ENCODE measurements at regions not wholly inside any gene's neighbourhood (a gene's known extent, or its start where the extent isn't known, plus 50 kb on each side); places are given as distances from the start of the nearest gene placed in this dataset.

DNA sequence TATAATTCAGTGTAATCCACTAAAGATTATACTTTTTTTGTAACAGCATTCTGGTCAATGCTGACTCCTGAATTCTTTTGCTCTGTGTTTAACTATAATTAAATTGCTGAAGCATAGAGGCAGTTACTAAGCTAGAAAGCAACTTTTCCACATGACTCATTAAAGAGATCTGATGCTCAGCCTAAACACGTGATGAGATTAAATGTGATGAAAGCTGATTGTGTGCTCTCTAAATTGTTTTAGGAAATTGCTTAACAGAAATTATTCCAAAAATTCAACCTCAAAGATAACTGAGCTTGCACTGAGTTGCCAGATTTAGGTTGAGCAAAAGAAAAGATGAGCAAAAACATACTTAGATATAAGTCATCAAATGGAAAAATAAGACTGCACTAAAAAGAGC is 1033.6 kb downstream of the FAM181B start:
- DNase-seq, result no peak
- Mint-ChIP-seq H3K9me3 (peaks cover 34% of the 10 kb centered on the region), H3K4me1 (ENCODE audit: low read depth) (no peaks in the 10 kb centered on the region), H3K36me3 (ENCODE audit: low read depth) (peaks cover 1% of the 10 kb centered on the region), H3K27ac (no peak overlapping the region), H3K4me3 (no peak overlapping the region), H3K27me3 (ENCODE audit: low read depth) (no peaks in the 10 kb centered on the region)
- intact Hi-C loops (cut with micrococcal nuclease), result no loop called here
- CTCF ChIA-PET, result no interaction called here

DNA sequence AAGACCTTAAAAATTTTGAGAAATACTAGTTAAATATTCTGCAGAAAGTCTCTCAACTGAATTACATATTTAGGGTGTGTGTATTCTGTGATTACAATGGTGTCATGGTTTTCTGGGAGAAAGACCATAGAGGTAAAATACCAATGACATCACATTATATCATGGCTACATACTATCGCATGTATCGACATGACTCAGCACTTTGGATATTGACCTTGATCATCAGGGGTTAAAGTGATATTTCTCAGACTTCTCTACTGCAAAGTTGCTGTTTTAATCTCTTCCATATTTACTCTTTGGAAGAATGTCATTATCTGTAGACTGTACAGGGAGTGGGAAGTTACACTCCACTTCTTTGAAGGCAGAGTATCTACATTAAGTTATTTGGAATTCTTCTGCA is 1046.6 kb downstream of the FAM181B start:
- no peak overlapping the region for H3K4me3 Mint-ChIP-seq
- DNase-seq, result no peak
- no peaks in the 10 kb centered on the region for H3K9me3 Mint-ChIP-seq
- no peaks in the 10 kb centered on the region for H3K36me3 Mint-ChIP-seq (ENCODE audit: low read depth)
- CTCF ChIA-PET, result no interaction called here
- H3K27ac Mint-ChIP-seq, result no peak overlapping the region
- intact Hi-C loops (cut with micrococcal nuclease), result no loop called here
- H3K4me1 Mint-ChIP-seq (ENCODE audit: low read depth), result no peaks in the 10 kb centered on the region
- H3K27me3 Mint-ChIP-seq (ENCODE audit: low read depth), result no peaks in the 10 kb centered on the region

DNA sequence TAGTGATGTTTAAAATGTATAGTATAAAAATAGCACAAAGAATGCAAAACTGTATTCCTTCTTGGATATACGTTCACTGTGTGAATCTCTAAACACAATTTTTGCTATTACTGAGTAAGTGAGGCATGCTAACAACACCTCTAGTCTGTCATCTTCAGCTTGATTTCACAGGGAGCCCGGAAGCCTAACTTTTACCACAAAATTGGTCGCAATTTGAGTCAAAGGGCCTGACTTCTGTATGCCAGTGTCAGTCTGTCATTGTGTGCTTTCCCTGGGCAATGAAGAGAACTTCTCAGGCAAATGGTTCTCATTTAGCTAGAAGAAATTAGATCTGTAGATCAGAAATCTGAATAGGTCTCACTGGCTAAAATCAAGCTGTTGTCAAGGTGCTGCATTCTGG is 1059.5 kb downstream of the FAM181B start:
- Mint-ChIP-seq H3K4me3 (no peak overlapping the region), H3K27ac (no peak overlapping the region), H3K36me3 (ENCODE audit: low read depth) (no peaks in the 10 kb centered on the region), H3K9me3 (no peaks in the 10 kb centered on the region), H3K4me1 (ENCODE audit: low read depth) (no peaks in the 10 kb centered on the region), H3K27me3 (ENCODE audit: low read depth) (peaks cover 5% of the 10 kb centered on the region)
- CTCF ChIA-PET, result no interaction called here
- intact Hi-C loops (cut with micrococcal nuclease), result no loop called here
- DNase-seq, result no peak

DNA sequence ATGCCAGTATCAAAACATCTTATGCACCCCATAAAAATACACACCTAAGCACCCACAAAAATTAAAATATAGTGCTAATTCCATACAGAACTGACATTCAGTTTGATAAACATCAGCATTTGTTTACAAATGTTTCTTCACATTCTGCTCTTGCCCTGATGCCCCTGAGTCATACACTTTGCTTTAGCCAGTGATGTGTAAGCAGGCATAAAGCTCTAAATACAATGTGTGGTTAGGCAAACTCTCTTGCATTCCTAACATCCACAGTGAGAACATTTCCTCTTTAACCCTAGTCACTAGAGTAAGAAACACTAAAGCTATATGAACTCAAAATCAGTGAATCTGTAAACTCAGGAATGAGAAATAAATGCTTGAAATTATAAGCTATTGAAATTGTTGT is 1060.7 kb downstream of the FAM181B start:
- peaks cover 5% of the 10 kb centered on the region for H3K27me3 Mint-ChIP-seq (ENCODE audit: low read depth)
- H3K4me1 Mint-ChIP-seq (ENCODE audit: low read depth), result no peaks in the 10 kb centered on the region
- no peak overlapping the region for H3K27ac Mint-ChIP-seq
- no peaks in the 10 kb centered on the region for H3K9me3 Mint-ChIP-seq
- CTCF ChIA-PET, result interaction anchor here (0.7 kb wide), 1 partner anchor 596 kb away, joined by 3 read pairs; no protein-coding TSS in a partner anchor
- no peaks in the 10 kb centered on the region for H3K36me3 Mint-ChIP-seq (ENCODE audit: low read depth)
- intact Hi-C loops (cut with micrococcal nuclease), result no loop called here
- DNase-seq, result no peak
- no peak overlapping the region for H3K4me3 Mint-ChIP-seq

DNA sequence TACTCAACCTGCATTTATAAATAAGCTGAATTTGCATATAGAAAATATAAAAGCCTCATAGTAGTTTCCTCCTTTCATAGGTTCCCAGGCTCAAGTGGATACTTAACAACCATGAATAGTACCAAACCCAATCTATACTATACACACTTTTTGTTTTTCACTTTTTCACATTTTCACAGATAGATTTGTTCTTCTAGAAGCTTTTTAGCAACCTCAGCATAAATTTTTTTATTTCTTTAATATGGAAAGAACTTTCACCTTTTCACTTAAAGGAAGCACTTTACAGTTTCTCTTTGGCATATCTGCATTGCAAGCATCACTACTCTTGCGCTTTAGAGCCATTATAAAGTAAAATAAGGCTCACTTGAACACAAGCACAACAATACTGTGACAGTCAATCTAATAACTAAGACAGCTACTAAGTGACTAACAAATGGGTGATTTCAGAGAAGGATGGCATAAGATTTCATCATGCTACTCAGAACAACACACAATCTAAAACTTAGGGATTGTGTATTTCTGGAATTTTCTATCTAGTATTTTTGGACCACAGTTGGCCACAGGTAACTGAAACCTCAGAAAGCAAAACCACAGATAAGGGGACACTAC is 1063.6 kb downstream of the FAM181B start:
- Mint-ChIP-seq H3K4me3 (no peak overlapping the region), H3K27me3 (ENCODE audit: low read depth) (peaks cover 11% of the 10 kb centered on the region), H3K9me3 (no peaks in the 10 kb centered on the region), H3K4me1 (ENCODE audit: low read depth) (no peaks in the 10 kb centered on the region), H3K27ac (no peak overlapping the region), H3K36me3 (ENCODE audit: low read depth) (no peaks in the 10 kb centered on the region)
- intact Hi-C loops (cut with micrococcal nuclease), result no loop called here
- CTCF ChIA-PET, result interaction anchor here (1.3 to 1.6 kb wide), 2 partner anchors 10 to 29 kb away, joined by 3 read pairs; no protein-coding TSS in a partner anchor
- no peak for DNase-seq

DNA sequence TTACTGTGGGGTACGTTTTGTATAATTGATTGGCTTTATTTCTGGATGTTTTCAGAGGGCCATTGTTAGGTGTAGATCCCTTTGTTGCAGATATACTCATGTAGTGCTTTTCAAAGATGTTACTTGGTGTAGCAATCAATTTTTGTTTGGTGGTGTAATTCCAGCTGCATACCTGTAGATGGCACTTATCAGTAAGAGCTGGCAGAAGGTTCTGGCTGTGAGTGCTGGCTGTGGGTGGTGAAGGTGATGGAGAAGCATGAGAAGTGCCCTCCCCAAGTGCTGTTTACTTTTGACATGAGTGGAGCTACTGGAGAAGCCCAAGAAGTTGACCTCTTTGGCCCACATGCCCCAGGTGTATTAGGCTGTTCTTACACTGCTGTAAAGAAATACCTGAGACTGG is 1074.9 kb downstream of the FAM181B start:
- CTCF ChIA-PET, result interaction anchor here (1.4 to 1.6 kb wide), 2 partner anchors 9 to 569 kb away, joined by 3 to 5 read pairs; no protein-coding TSS in a partner anchor
- H3K9me3 Mint-ChIP-seq, result peaks cover 9% of the 10 kb centered on the region
- intact Hi-C loops (cut with micrococcal nuclease), result no loop called here
- H3K4me1 Mint-ChIP-seq (ENCODE audit: low read depth), result no peaks in the 10 kb centered on the region
- no peaks in the 10 kb centered on the region for H3K36me3 Mint-ChIP-seq (ENCODE audit: low read depth)
- H3K27me3 Mint-ChIP-seq (ENCODE audit: low read depth), result peaks cover 33% of the 10 kb centered on the region
- no peak overlapping the region for H3K4me3 Mint-ChIP-seq
- H3K27ac Mint-ChIP-seq, result no peak overlapping the region
- DNase-seq, result no peak

DNA sequence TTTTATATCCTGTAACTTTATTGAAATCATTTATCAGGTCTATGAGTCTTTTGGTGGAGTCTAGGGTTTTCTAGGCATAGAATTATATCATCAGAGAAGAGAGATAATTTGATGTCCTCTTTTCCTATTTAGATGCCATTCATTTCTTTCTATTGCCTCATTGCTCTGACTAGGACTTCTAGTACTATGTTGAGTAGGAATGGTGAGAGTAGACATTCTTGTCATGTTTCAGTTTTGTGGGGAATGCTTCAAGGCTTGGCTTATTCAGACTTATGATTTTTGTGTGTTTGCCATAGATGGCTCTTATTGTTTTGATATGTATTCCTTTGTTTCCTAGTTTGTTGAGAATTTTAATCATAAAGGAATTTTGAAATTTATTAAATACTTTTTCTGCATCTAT is 1078.3 kb downstream of the FAM181B start:
- H3K36me3 Mint-ChIP-seq (ENCODE audit: low read depth), result no peaks in the 10 kb centered on the region
- DNase-seq, result no peak
- peaks cover 9% of the 10 kb centered on the region for H3K9me3 Mint-ChIP-seq
- CTCF ChIA-PET, result no interaction called here
- H3K27ac Mint-ChIP-seq, result no peak overlapping the region
- no peaks in the 10 kb centered on the region for H3K4me1 Mint-ChIP-seq (ENCODE audit: low read depth)
- no peak overlapping the region for H3K4me3 Mint-ChIP-seq
- intact Hi-C loops (cut with micrococcal nuclease), result no loop called here
- H3K27me3 Mint-ChIP-seq (ENCODE audit: low read depth), result peaks cover 27% of the 10 kb centered on the region

DNA sequence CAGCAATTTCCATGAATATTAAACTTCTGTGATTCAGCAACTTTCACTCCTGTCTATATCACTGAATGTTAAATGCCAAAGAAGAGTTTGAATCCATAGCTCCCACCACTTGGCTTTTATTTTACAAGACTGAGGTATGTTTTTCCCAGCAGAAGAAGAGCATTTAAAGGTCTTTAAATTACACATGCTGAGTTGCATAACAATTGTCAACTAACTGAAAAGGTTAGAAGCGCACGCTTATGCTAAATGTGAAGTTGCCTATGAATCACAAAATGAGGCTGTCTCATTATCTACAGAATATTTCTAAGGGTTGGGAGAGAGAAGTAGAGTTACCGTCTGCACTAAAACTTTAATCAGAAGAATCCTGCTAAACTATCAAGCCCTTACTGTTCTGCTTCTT is 1086.3 kb downstream of the FAM181B start:
- Mint-ChIP-seq H3K9me3 (no peaks in the 10 kb centered on the region), H3K4me3 (no peak overlapping the region), H3K4me1 (ENCODE audit: low read depth) (no peaks in the 10 kb centered on the region), H3K36me3 (ENCODE audit: low read depth) (no peaks in the 10 kb centered on the region), H3K27me3 (ENCODE audit: low read depth) (peaks cover 29% of the 10 kb centered on the region), H3K27ac (no peak overlapping the region)
- intact Hi-C loops (cut with micrococcal nuclease), result loop anchor here (10.0 kb wide), 1 partner anchor 137 kb away; no protein-coding TSS in a partner anchor
- CTCF ChIA-PET, result interaction anchor here (0.6 to 0.7 kb wide), 3 partner anchors 70 to 553 kb away, joined by 3 to 4 read pairs (median 3); no protein-coding TSS in a partner anchor
- no peak for DNase-seq

DNA sequence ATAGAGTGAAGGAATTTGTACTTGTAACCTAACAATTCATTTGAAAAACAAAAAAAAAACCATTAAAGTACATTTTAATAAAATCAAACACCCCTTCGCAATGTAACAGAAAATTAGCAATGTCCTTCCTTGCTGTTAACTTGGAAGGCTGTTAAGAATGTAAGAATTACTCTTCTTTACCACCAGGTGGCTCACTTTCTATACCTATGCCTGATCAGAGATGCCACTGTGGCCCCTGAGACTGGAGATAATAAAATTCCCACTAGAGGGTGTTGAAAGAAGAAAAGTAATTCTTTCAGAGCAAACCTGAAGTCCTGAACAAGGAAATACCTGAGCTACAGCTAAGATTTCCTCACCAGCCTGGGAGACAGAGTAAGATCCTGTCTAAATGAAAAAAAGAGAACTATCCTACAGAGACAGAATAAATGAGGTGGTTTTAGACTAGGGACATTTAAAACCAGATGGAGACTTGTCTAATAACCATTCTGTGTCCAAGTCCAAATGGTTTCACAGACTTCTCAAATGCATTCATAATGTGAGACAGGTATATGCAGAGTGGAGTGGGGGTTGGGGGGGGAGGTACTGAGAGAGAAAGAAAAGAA is 1089.3 kb downstream of the FAM181B start:
- Mint-ChIP-seq H3K9me3 (no peaks in the 10 kb centered on the region), H3K36me3 (ENCODE audit: low read depth) (no peaks in the 10 kb centered on the region), H3K4me3 (no peak overlapping the region), H3K27me3 (ENCODE audit: low read depth) (peaks cover 36% of the 10 kb centered on the region), H3K4me1 (ENCODE audit: low read depth) (no peaks in the 10 kb centered on the region), H3K27ac (no peak overlapping the region)
- DNase-seq, result peak; percentile 19
- intact Hi-C loops (cut with micrococcal nuclease), result loop anchor here (1.0 to 10.0 kb wide), 6 partner anchors 140 to 1058 kb away; no protein-coding TSS in a partner anchor
- CTCF ChIA-PET, result interaction anchor here (0.6 to 1.7 kb wide), 11 partner anchors 8 to 1051 kb away, joined by 3 to 11 read pairs (median 3); no protein-coding TSS in a partner anchor

DNA sequence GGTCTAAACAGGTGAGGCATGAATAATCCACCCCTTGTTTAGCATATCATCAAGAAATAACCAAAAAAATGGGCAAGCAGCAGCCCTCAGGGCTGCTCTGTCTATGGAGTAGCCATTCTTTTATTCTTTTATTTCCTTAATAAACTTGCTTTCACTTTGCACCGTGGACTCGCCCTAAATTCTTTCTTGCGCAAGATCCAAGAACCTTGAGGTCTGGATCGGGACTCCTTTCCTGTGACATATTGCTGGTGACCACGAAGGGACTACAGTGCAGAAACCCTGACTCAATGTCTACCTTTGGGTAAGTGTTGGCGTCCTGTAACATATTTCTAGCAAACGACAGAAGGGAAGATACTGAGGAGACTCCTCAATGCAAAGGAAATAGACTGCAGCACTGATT is 1099.2 kb downstream of the FAM181B start:
- CTCF ChIA-PET, result no interaction called here
- intact Hi-C loops (cut with micrococcal nuclease), result no loop called here
- Mint-ChIP-seq H3K9me3 (no peaks in the 10 kb centered on the region), H3K4me3 (no peak overlapping the region), H3K27ac (no peak overlapping the region), H3K27me3 (ENCODE audit: low read depth) (peaks cover 12% of the 10 kb centered on the region), H3K4me1 (ENCODE audit: low read depth) (no peaks in the 10 kb centered on the region), H3K36me3 (ENCODE audit: low read depth) (no peaks in the 10 kb centered on the region)
- DNase-seq, result no peak

DNA sequence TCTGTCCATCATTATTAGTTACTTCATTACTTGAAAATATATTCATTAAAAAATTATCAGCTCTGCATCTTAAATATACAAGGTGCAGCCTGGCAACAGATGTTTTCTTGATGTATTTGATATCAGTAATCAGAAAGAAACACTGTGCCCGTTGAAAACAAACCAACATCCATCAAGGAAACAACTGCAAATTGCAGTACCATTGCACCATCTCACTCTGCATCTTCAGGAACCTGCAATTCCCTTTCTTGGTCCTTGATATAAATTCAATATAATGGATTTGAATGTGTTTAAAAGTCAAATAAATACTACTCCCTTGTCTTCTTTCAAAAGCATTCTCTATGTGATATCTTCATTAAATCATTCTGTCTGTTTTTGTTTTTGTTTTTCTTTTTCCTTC is 1131.2 kb downstream of the FAM181B start:
- CTCF ChIA-PET, result no interaction called here
- Mint-ChIP-seq H3K9me3 (no peaks in the 10 kb centered on the region), H3K27me3 (ENCODE audit: low read depth) (peaks cover 3% of the 10 kb centered on the region), H3K4me3 (no peak overlapping the region), H3K36me3 (ENCODE audit: low read depth) (no peaks in the 10 kb centered on the region), H3K4me1 (ENCODE audit: low read depth) (no peaks in the 10 kb centered on the region), H3K27ac (no peak overlapping the region)
- intact Hi-C loops (cut with micrococcal nuclease), result no loop called here
- DNase-seq, result no peak

DNA sequence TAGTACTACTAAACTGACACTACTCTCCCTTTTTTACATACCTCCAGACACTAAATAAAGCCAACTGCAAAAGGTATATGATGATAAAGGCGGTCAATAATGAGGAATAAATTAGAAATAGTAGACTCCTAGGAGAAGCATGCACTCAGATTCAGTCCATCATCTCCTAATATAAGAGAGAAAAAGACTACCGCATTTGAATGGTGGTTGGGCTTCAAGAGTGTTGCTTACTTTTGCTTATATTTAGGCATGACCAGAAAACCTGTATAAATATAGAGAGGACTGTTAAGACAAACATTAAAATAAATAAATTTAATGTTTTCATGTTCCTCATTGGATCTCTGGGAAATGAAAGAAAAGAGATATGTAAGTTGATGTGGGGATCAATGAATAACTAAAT is 1137.0 kb downstream of the FAM181B start:
- DNase-seq, result no peak
- intact Hi-C loops (cut with micrococcal nuclease), result no loop called here
- H3K27ac Mint-ChIP-seq, result no peak overlapping the region
- H3K36me3 Mint-ChIP-seq (ENCODE audit: low read depth), result no peaks in the 10 kb centered on the region
- H3K4me3 Mint-ChIP-seq, result no peak overlapping the region
- H3K27me3 Mint-ChIP-seq (ENCODE audit: low read depth), result no peaks in the 10 kb centered on the region
- CTCF ChIA-PET, result no interaction called here
- H3K4me1 Mint-ChIP-seq (ENCODE audit: low read depth), result no peaks in the 10 kb centered on the region
- no peaks in the 10 kb centered on the region for H3K9me3 Mint-ChIP-seq

DNA sequence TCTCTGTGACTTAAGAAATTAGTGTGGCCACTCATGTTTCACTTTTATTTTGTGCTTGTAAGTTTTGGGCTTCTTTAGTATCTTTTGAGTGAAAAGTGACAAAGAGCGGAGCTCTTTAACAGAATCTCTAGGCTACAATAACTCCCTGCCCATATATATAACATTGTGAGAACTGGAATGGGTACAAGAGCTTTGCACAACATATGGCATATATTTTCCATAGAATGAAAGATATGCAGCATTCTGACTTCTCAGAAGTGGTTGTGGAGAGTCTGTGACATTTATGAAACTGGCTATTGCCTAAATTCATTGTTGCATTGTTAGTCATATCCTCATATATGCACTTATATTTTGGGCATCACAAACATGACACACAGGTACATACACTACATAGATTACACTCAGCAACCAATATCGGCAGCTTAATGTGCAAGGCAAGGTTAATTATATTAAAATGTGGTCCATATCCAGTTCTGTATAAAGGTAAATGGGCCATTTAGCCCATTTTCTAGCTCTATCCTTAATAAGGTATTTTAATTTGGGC is 1148.2 kb downstream of the FAM181B start:
- Mint-ChIP-seq H3K27ac (no peak overlapping the region), H3K36me3 (ENCODE audit: low read depth) (no peaks in the 10 kb centered on the region), H3K4me3 (no peak overlapping the region), H3K4me1 (ENCODE audit: low read depth) (no peaks in the 10 kb centered on the region), H3K27me3 (ENCODE audit: low read depth) (no peaks in the 10 kb centered on the region), H3K9me3 (no peaks in the 10 kb centered on the region)
- intact Hi-C loops (cut with micrococcal nuclease), result no loop called here
- CTCF ChIA-PET, result no interaction called here
- no peak for DNase-seq
